PC-9 (cell line): ENCODE measurements at regions not wholly inside any gene's neighbourhood (a gene's known extent, or its start where the extent isn't known, plus 50 kb on each side); places are given as distances from the start of the nearest gene placed in this dataset.

Source experiments
- BruUV-seq: library from RNA; stranded (reverse); fragments of 400-500 nt; replicated peaks from 2 replicates; lab custom pipeline; 2021; lab: Mats Ljungman, UMichigan
- CTCF ChIA-PET: fragments of 300-600 bp; sonication (Branson Sonifier 250); formaldehyde crosslinking; loops from one replicate; lab custom pipeline; 2022; ENCODE audit warnings: antibody characterized with exemption; lab: Charles Lee
- POLR2A ChIA-PET: fragments of 300-600 bp; sonication (Branson Sonifier 250); formaldehyde crosslinking; loops from one replicate; lab custom pipeline; 2022; ENCODE audit warnings: antibody characterized with exemption; ENCODE audit not compliant: unreplicated experiment; lab: Charles Lee
- DNase-seq, 2 experiments: peaks; one replicate each; pipeline versions ENCODE4 v3.0.0 to v3.0.0-alpha.2; 2015 to 2022; ENCODE audit warnings: mixed read lengths in 1 of 2
- H2AFZ ChIP-seq: fragments of 200-600 bp; sonication (generic); 2 replicates; pipeline ENCODE4 v1.8.1; 2017; ENCODE audit warnings: antibody characterized with exemption
- H3F3A ChIP-seq: fragments of 200-600 bp; sonication (generic); 2 replicates; pipeline ENCODE4 v1.8.1; 2017; ENCODE audit warnings: antibody characterized with exemption, mild to moderate bottlenecking, low read depth; ENCODE audit not compliant: insufficient read depth
- H3K27ac ChIP-seq: fragments of 200-600 bp; sonication (generic); 2 replicates; pipeline ENCODE4 v1.6.1; 2016; ENCODE audit warnings: mixed run types
- H3K27me3 ChIP-seq: fragments of 200-600 bp; sonication (generic); 2 replicates; pipeline ENCODE4 v1.6.1; 2016; ENCODE audit warnings: low read depth, mixed run types; ENCODE audit not compliant: insufficient read depth
- H3K36me3 ChIP-seq: fragments of 200-600 bp; sonication (generic); 2 replicates; pipeline ENCODE4 v1.6.1; 2016; ENCODE audit warnings: low read depth, mixed run types
- H3K4me1 ChIP-seq: fragments of 200-600 bp; sonication (generic); replicated peaks from 2 replicates; pipeline ENCODE4 v1.6.1; 2016; ENCODE audit warnings: mixed run types; ENCODE audit not compliant: insufficient read depth
- H3K4me2 ChIP-seq: fragments of 200-600 bp; sonication (generic); 2 replicates; pipeline ENCODE4 v1.6.1; 2017; ENCODE audit warnings: mixed run types
- H3K4me3 ChIP-seq: fragments of 200-600 bp; sonication (generic); 2 replicates; pipeline ENCODE4 v1.6.1; 2016; ENCODE audit warnings: mixed run types
- H3K79me2 ChIP-seq: fragments of 200-600 bp; sonication (generic); 2 replicates; pipeline ENCODE4 v1.6.1; 2017; ENCODE audit warnings: low read depth, mixed run types
- H3K9me2 ChIP-seq: fragments of 200-600 bp; sonication (generic); 2 replicates; pipeline ENCODE4 v1.8.1; 2017; ENCODE audit warnings: mild to moderate bottlenecking; ENCODE audit not compliant: insufficient read depth
- H3K9me3 ChIP-seq: fragments of 200-600 bp; sonication (generic); 2 replicates; pipeline ENCODE4 v1.8.1; 2016; ENCODE audit warnings: low read depth; ENCODE audit not compliant: insufficient read depth
- H4K20me1 ChIP-seq: fragments of 200-600 bp; sonication (generic); 2 replicates; pipeline ENCODE4 v1.8.1; 2017; ENCODE audit not compliant: insufficient read depth
- CTCF ChIP-seq: fragments of 200-600 bp; sonication (generic); conservative IDR thresholded peaks from 2 replicates; pipeline ENCODE4 v1.6.1; 2017; ENCODE audit warnings: mixed run types, antibody characterized with exemption, mild to moderate bottlenecking, moderate library complexity
- EZH2 ChIP-seq: fragments of 200-600 bp; sonication (generic); IDR thresholded peaks from 2 replicates; pipeline ENCODE4 v1.8.0; 2017; ENCODE audit warnings: antibody characterized with exemption, low read depth
- intact Hi-C: fragments of 100-400 bp; cut with micrococcal nuclease; formaldehyde crosslinking; loops from one replicate; pipeline ENCODE4 v1.10.0; 2022; ENCODE audit not compliant: unreplicated experiment

GRCh38 chr1:234716908-234717375, 107.0 kb upstream of the IRF2BP2 start:
- H3K27me3 ChIP-seq: no peaks in the 10 kb centered on the region
- H4K20me1 ChIP-seq: no peaks in the 10 kb centered on the region
- no peak overlapping the region for H2AFZ ChIP-seq
- POLR2A ChIA-PET: no interaction called here
- TF ChIP-seq EZH2 (no peak), CTCF (no peak)
- peaks cover 11% of the 10 kb centered on the region for H3F3A ChIP-seq
- no peak overlapping the region for H3K27ac ChIP-seq
- DNase-seq: peak in 1 of 2 experiments; percentile 26
- peaks cover 13% of the 10 kb centered on the region; the same call in 1 of the 2 replicates for H3K79me2 ChIP-seq
- H3K36me3 ChIP-seq: no peaks in the 10 kb centered on the region
- CTCF ChIA-PET: interaction anchor here (1.0 kb wide), 1 partner anchor 241 kb away, joined by 5 read pairs; no protein-coding TSS in a partner anchor
- no peak overlapping the region for H3K4me2 ChIP-seq
- H3K4me1 ChIP-seq: peaks cover 13% of the 10 kb centered on the region
- H3K9me3 ChIP-seq: no peaks in the 10 kb centered on the region
- intact Hi-C loops: no loop called here
- no TSS peak for BruUV-seq
- no peak overlapping the region for H3K4me3 ChIP-seq
- no peaks in the 10 kb centered on the region for H3K9me2 ChIP-seq

GRCh38 chr1:234715252-234716014, 105.5 kb upstream of the IRF2BP2 start:
- CTCF ChIA-PET: interaction anchor here (1.0 kb wide), 1 partner anchor 242 kb away, joined by 5 read pairs; no protein-coding TSS in a partner anchor
- intact Hi-C loops: no loop called here

GRCh38 chr1:234713859-234714258, 103.9 kb upstream of the IRF2BP2 start:
- Histone ChIP-seq H3K9me2 (no peaks in the 10 kb centered on the region), H3K27me3 (no peaks in the 10 kb centered on the region), H3F3A (no peaks in the 10 kb centered on the region), H3K4me3 (no peak overlapping the region), H2AFZ (no peak overlapping the region), H3K4me2 (no peak overlapping the region), H3K79me2 (no peaks in the 10 kb centered on the region), H4K20me1 (no peaks in the 10 kb centered on the region), H3K4me1 (no peaks in the 10 kb centered on the region), H3K36me3 (no peaks in the 10 kb centered on the region), H3K27ac (no peak overlapping the region), H3K9me3 (no peaks in the 10 kb centered on the region)
- DNase-seq: no peak
- no TSS peak for BruUV-seq
- TF ChIP-seq CTCF (no peak), EZH2 (no peak)
- intact Hi-C loops: no loop called here
- POLR2A ChIA-PET: no interaction called here
- CTCF ChIA-PET: interaction anchor here (0.6 kb wide), 1 partner anchor 218 kb away, joined by 8 read pairs; no protein-coding TSS in a partner anchor

More at GRCh38 chr1:234715252-234716014, 105.5 kb upstream of the IRF2BP2 start:
- Histone ChIP-seq H3K4me2 (no peak overlapping the region), H3K27ac (no peak overlapping the region), H3K79me2 (no peaks in the 10 kb centered on the region), H3K36me3 (no peaks in the 10 kb centered on the region), H2AFZ (no peak overlapping the region), H3K9me2 (no peaks in the 10 kb centered on the region), H3K4me1 (no peaks in the 10 kb centered on the region; the same call in 1 of the 2 replicates), H3F3A (no peaks in the 10 kb centered on the region; the same call in 1 of the 2 replicates), H3K27me3 (no peaks in the 10 kb centered on the region), H4K20me1 (no peaks in the 10 kb centered on the region), H3K4me3 (no peak overlapping the region), H3K9me3 (no peaks in the 10 kb centered on the region)
- TF ChIP-seq CTCF (no peak), EZH2 (no peak)
- POLR2A ChIA-PET: interaction anchor here (0.6 kb wide), 2 partner anchors 9 to 104 kb away, joined by 3 to 4 read pairs; no protein-coding TSS in a partner anchor
- no TSS peak for BruUV-seq
- DNase-seq: no peak
